Neural cell (in vitro differentiated cells): ENCODE measurements at regions not wholly inside any gene's neighbourhood (a gene's known extent, or its start where the extent isn't known, plus 50 kb on each side); places are given as distances from the start of the nearest gene placed in this dataset.

Experiments
- H2AFZ ChIP-seq: fragments of 200-600, 300-800 bp; sonication (generic), shearing (Covaris generic); 2 replicates; pipeline ENCODE4 v1.6.0; 2014; ENCODE audit warnings: low read depth, mild to moderate bottlenecking, antibody characterized with exemption, low read length, moderate library complexity
- H3F3A ChIP-seq: fragments of 200-600 bp; shearing (Covaris generic); 2 replicates; pipeline ENCODE4 v1.6.1; 2016; ENCODE audit warnings: mild to moderate bottlenecking, moderate library complexity, mixed read lengths, antibody characterized with exemption, low read length; ENCODE audit not compliant: insufficient read depth, poor library complexity, severe bottlenecking
- H3K27ac ChIP-seq: fragments of 200-600, 300-800 bp; sonication (generic), shearing (Covaris generic); 2 replicates; pipeline ENCODE4 v1.5.1; 2014; ENCODE audit warnings: mild to moderate bottlenecking, low read length, moderate library complexity
- H3K27me3 ChIP-seq: fragments of 300-800, 200-600 bp; sonication (generic), shearing (Covaris generic); 2 replicates; pipeline ENCODE4 v1.6.0; 2014; ENCODE audit warnings: mild to moderate bottlenecking, low read depth, low read length, moderate library complexity; ENCODE audit not compliant: insufficient read depth
- H3K36me3 ChIP-seq: fragments of 300-800, 200-600 bp; sonication (generic), shearing (Covaris generic); 2 replicates; pipeline ENCODE4 v1.5.1; 2014; ENCODE audit warnings: mild to moderate bottlenecking, antibody characterized with exemption, low read length, moderate library complexity; ENCODE audit not compliant: insufficient read depth
- H3K4me2 ChIP-seq: fragments of 300-800, 200-600 bp; sonication (generic), shearing (Covaris generic); 2 replicates; pipeline ENCODE4 v1.6.0; 2014; ENCODE audit warnings: mild to moderate bottlenecking, low read length
- H3K4me3 ChIP-seq: fragments of 300-800, 200-600 bp; sonication (generic), shearing (Covaris generic); 2 replicates; pipeline ENCODE4 v1.5.1; 2014; ENCODE audit warnings: mild to moderate bottlenecking, low read length, moderate library complexity
- H3K79me2 ChIP-seq: fragments of 200-600 bp; shearing (Covaris generic); replicated peaks from 2 replicates; pipeline ENCODE4 v1.6.0; 2014; ENCODE audit warnings: mild to moderate bottlenecking, low read length, moderate library complexity; ENCODE audit not compliant: insufficient read depth
- H3K9ac ChIP-seq: fragments of 300-800, 200-600 bp; sonication (generic), shearing (Covaris generic); 2 replicates; pipeline ENCODE4 v1.6.1; 2016; ENCODE audit warnings: mild to moderate bottlenecking, low read length, mixed read lengths
- H3K9me2 ChIP-seq: fragments of 200-600 bp; shearing (Covaris generic); 2 replicates; pipeline ENCODE4 v1.6.1; 2016; ENCODE audit warnings: mild to moderate bottlenecking, low read length, mixed read lengths; ENCODE audit not compliant: insufficient read depth
- H3K9me3 ChIP-seq: fragments of 200-600, 300-800 bp; sonication (generic), shearing (Covaris generic); 2 replicates; pipeline ENCODE4 v1.6.1; 2016; ENCODE audit warnings: mild to moderate bottlenecking, mixed run types, low read length, moderate library complexity, mixed read lengths
- H4K20me1 ChIP-seq: fragments of 200-600 bp; shearing (Covaris generic); 2 replicates; pipeline ENCODE4 v1.6.1; 2016; ENCODE audit warnings: mild to moderate bottlenecking, mixed run types; ENCODE audit not compliant: insufficient read depth
- CTCF ChIP-seq: fragments of 450-650 bp; IDR thresholded peaks from 2 replicates; pipeline ENCODE4 v1.5.1; 2014; ENCODE audit warnings: antibody characterized with exemption, mild to moderate bottlenecking, moderate library complexity; ENCODE audit not compliant: poor library complexity, severe bottlenecking
- EP300 ChIP-seq: fragments of 450-650 bp; conservative IDR thresholded peaks from 2 replicates; pipeline ENCODE4 v1.6.1; 2014; ENCODE audit warnings: antibody characterized with exemption, mild to moderate bottlenecking, moderate library complexity; ENCODE audit not compliant: poor library complexity, severe bottlenecking
- EZH2 ChIP-seq: fragments of 200-600, 300-800 bp; shearing (Covaris generic), sonication (generic); IDR thresholded peaks from 2 replicates; pipeline ENCODE4 v1.6.1; 2014; ENCODE audit warnings: antibody characterized with exemption, low read length, borderline replicate concordance, mild to moderate bottlenecking; ENCODE audit not compliant: insufficient read depth, poor library complexity, severe bottlenecking
- MXI1 ChIP-seq: fragments of 450-650 bp; conservative IDR thresholded peaks from 2 replicates; pipeline ENCODE4 v1.6.1; 2014; ENCODE audit warnings: antibody characterized with exemption, mild to moderate bottlenecking; ENCODE audit not compliant: poor library complexity, severe bottlenecking
- POLR2AphosphoS5 ChIP-seq: IDR thresholded peaks from 2 replicates; pipeline ENCODE4 v1.6.1; 2012
- RAD21 ChIP-seq: fragments of 450-650 bp; conservative IDR thresholded peaks from 2 replicates; pipeline ENCODE4 v1.6.1; 2014; ENCODE audit warnings: antibody characterized with exemption, mild to moderate bottlenecking, moderate library complexity
- REST ChIP-seq: IDR thresholded peaks from 2 replicates; pipeline ENCODE4 v1.6.1; 2012; ENCODE audit warnings: borderline replicate concordance
- SMC3 ChIP-seq: fragments of 450-650 bp; conservative IDR thresholded peaks from 2 replicates; pipeline ENCODE4 v1.6.1; 2014; ENCODE audit warnings: antibody characterized with exemption, mild to moderate bottlenecking, moderate library complexity; ENCODE audit not compliant: poor library complexity
- TAF1 ChIP-seq: IDR thresholded peaks from 2 replicates; pipeline ENCODE4 v1.6.1; 2012; ENCODE audit warnings: low read depth

GRCh38 chr21:16154321-16154720 lies 424.5 kb downstream of the USP25 start:
- Histone ChIP-seq H3K27ac (no peak overlapping the region), H3K4me3 (no peak overlapping the region), H2AFZ (no peak overlapping the region), H3K79me2 (no peaks in the 10 kb centered on the region), H3F3A (no peaks in the 10 kb centered on the region), H3K27me3 (no peaks in the 10 kb centered on the region), H3K9me2 (no peaks in the 10 kb centered on the region), H3K36me3 (no peaks in the 10 kb centered on the region), H3K9ac (no peak overlapping the region), H3K9me3 (no peaks in the 10 kb centered on the region), H4K20me1 (no peaks in the 10 kb centered on the region), H3K4me2 (no peak overlapping the region)
- no peak for TF ChIP-seq EZH2
- TF ChIP-seq POLR2AphosphoS5: no peak
- TF ChIP-seq REST: no peak
- no peak for TF ChIP-seq SMC3
- no peak for TF ChIP-seq RAD21
- TF ChIP-seq CTCF: no peak
- no peak for TF ChIP-seq MXI1
- no peak for TF ChIP-seq EP300
- TF ChIP-seq TAF1: no peak

- no peaks in the 10 kb centered on the region for H4K20me1 ChIP-seq
- no peak overlapping the region for H2AFZ ChIP-seq
- H3F3A ChIP-seq: no peaks in the 10 kb centered on the region
- peak; percentile 38 for TF ChIP-seq POLR2AphosphoS5
- TF ChIP-seq TAF1: no peak
- peak; percentile 30 for TF ChIP-seq EP300
- TF ChIP-seq RAD21: no peak
- TF ChIP-seq MXI1: no peak
- TF ChIP-seq REST: no peak
- no peak overlapping the region for H3K4me3 ChIP-seq
- H3K27ac ChIP-seq: no peak overlapping the region
- no peaks in the 10 kb centered on the region for H3K27me3 ChIP-seq
- H3K4me2 ChIP-seq: no peak overlapping the region
- no peaks in the 10 kb centered on the region for H3K79me2 ChIP-seq
- no peaks in the 10 kb centered on the region for H3K9me3 ChIP-seq
- no peaks in the 10 kb centered on the region for H3K36me3 ChIP-seq
- no peaks in the 10 kb centered on the region for H3K9me2 ChIP-seq
- H3K9ac ChIP-seq: no peak overlapping the region
Observed at GRCh38 chr21:16154951-16155635, 425.3 kb downstream of the USP25 start.
